ENCODE measurements at regions not wholly inside any gene's neighbourhood (a gene's known extent, or its start where the extent isn't known, plus 50 kb on each side); places are given as distances from the start of the nearest gene placed in this dataset.

GRCh38 chr5:68134669-68135313, 80.8 kb upstream of the PIK3R1 start:
- Mint-ChIP-seq H3K36me3 (no peaks in the 10 kb centered on the region), H3K4me1 (no peaks in the 10 kb centered on the region), H3K9me3 (no peaks in the 10 kb centered on the region), H3K27ac (no peak overlapping the region), H3K27me3 (peaks cover 3 to 15% (median 7%) of the 10 kb centered on the region in 5 donors), H3K4me3 (no peak overlapping the region)
- DNase-seq (no peak), ATAC-seq (no peak)
- POLR2A ChIA-PET: no interaction called here

- DNase-seq (no peak), ATAC-seq (no peak)
- peak overlapping the region in 1 of 10 donors; percentile 53 for H3K27ac Mint-ChIP-seq
- H3K4me3 Mint-ChIP-seq: no peak overlapping the region
- H3K36me3 Mint-ChIP-seq: no peaks in the 10 kb centered on the region
- peaks cover 3 to 15% (median 7%) of the 10 kb centered on the region in 5 donors for H3K27me3 Mint-ChIP-seq
- no peaks in the 10 kb centered on the region for H3K4me1 Mint-ChIP-seq
- H3K9me3 Mint-ChIP-seq: no peaks in the 10 kb centered on the region
- POLR2A ChIA-PET: no interaction called here
Measured at GRCh38 chr5:68134033-68134668, 81.4 kb upstream of the PIK3R1 start.

GRCh38 chr5:68130253-68130652, 85.3 kb upstream of the PIK3R1 start:
- no peaks in the 10 kb centered on the region for H3K9me3 Mint-ChIP-seq

GRCh38 chr5:68129364-68129763, 86.2 kb upstream of the PIK3R1 start:
- no peaks in the 10 kb centered on the region for H3K36me3 Mint-ChIP-seq
- peaks cover 5 to 17% (median 10%) of the 10 kb centered on the region in 4 donors for H3K4me1 Mint-ChIP-seq
- no peak overlapping the region for H3K27ac Mint-ChIP-seq
- POLR2A ChIA-PET: no interaction called here
- DNase-seq (no peak), ATAC-seq (no peak)
- H3K4me3 Mint-ChIP-seq: no peak overlapping the region
- H3K27me3 Mint-ChIP-seq: peaks cover 0 to 11% (median 0%) of the 10 kb centered on the region in 5 donors
- no peaks in the 10 kb centered on the region for H3K9me3 Mint-ChIP-seq

More at GRCh38 chr5:68130253-68130652, 85.3 kb upstream of the PIK3R1 start:
- ATAC-seq (no peak), DNase-seq (no peak)
- POLR2A ChIA-PET: no interaction called here
- no peak overlapping the region for H3K27ac Mint-ChIP-seq
- peaks cover 0 to 9% (median 1%) of the 10 kb centered on the region in 5 donors for H3K27me3 Mint-ChIP-seq
- peaks cover 5 to 15% (median 10%) of the 10 kb centered on the region in 4 donors for H3K4me1 Mint-ChIP-seq
- H3K4me3 Mint-ChIP-seq: no peak overlapping the region
- H3K36me3 Mint-ChIP-seq: no peaks in the 10 kb centered on the region

GRCh38 chr5:68126886-68127285, 88.7 kb upstream of the PIK3R1 start:
- Mint-ChIP-seq H3K4me1 (peaks cover 16 to 41% (median 30%) of the 10 kb centered on the region in 4 donors), H3K9me3 (no peaks in the 10 kb centered on the region), H3K36me3 (no peaks in the 10 kb centered on the region), H3K27ac (no peak overlapping the region), H3K4me3 (no peak overlapping the region), H3K27me3 (peaks cover 0 to 9% (median 0%) of the 10 kb centered on the region in 5 donors)
- DNase-seq: no peak
- POLR2A ChIA-PET: interaction anchor here (0.6 kb wide), 1 partner anchor 698 kb away, joined by 3 read pairs; no protein-coding TSS in a partner anchor
- ATAC-seq: no peak

GRCh38 chr5:68122439-68123328, 92.9 kb upstream of the PIK3R1 start:
- Mint-ChIP-seq H3K36me3 (no peaks in the 10 kb centered on the region), H3K27me3 (peaks cover 0 to 3% (median 0%) of the 10 kb centered on the region in 5 donors), H3K9me3 (peaks cover 0 to 1% (median 0%) of the 10 kb centered on the region in 9 donors), H3K4me1 (peaks cover 26 to 62% (median 46%) of the 10 kb centered on the region in 4 donors), H3K27ac (peak overlapping the region in 5 of 10 donors; percentile 15 to 41 (median 29)), H3K4me3 (peak overlapping the region; percentile 2 to 54 (median 30))
- POLR2A ChIA-PET: no interaction called here
- ATAC-seq (peak; percentile 47 to 81), DNase-seq (peak in 4 of 10 donors; percentile 33 to 75 (median 54))

GRCh38 chr5:68116868-68117411, 98.6 kb upstream of the PIK3R1 start:
- H3K4me1 Mint-ChIP-seq: peaks cover 11 to 22% (median 18%) of the 10 kb centered on the region in 4 donors
- H3K27me3 Mint-ChIP-seq: peaks cover 0 to 3% (median 0%) of the 10 kb centered on the region in 5 donors
- no peak overlapping the region for H3K27ac Mint-ChIP-seq
- H3K4me3 Mint-ChIP-seq: no peak overlapping the region
- POLR2A ChIA-PET: no interaction called here
- no peak for DNase-seq
- peaks cover 0 to 1% (median 0%) of the 10 kb centered on the region in 9 donors for H3K9me3 Mint-ChIP-seq
- no peaks in the 10 kb centered on the region for H3K36me3 Mint-ChIP-seq
- ATAC-seq: no peak

GRCh38 chr5:68116408-68116807, 99.1 kb upstream of the PIK3R1 start:
- Mint-ChIP-seq H3K36me3 (no peaks in the 10 kb centered on the region), H3K9me3 (peaks cover 0 to 1% (median 0%) of the 10 kb centered on the region in 9 donors), H3K4me3 (no peak overlapping the region), H3K27me3 (peaks cover 0 to 3% (median 0%) of the 10 kb centered on the region in 5 donors), H3K4me1 (peaks cover 7 to 17% (median 13%) of the 10 kb centered on the region in 4 donors), H3K27ac (no peak overlapping the region)
- ATAC-seq (no peak), DNase-seq (no peak)
- POLR2A ChIA-PET: no interaction called here

- H3K4me1 Mint-ChIP-seq: peaks cover 7 to 16% (median 11%) of the 10 kb centered on the region in 4 donors
- no peaks in the 10 kb centered on the region for H3K36me3 Mint-ChIP-seq
- peaks cover 0 to 3% (median 0%) of the 10 kb centered on the region in 5 donors for H3K27me3 Mint-ChIP-seq
- H3K9me3 Mint-ChIP-seq: peaks cover 0 to 1% (median 0%) of the 10 kb centered on the region in 9 donors
- no peak overlapping the region for H3K27ac Mint-ChIP-seq
- no peak overlapping the region for H3K4me3 Mint-ChIP-seq
- ATAC-seq (no peak), DNase-seq (no peak)
- POLR2A ChIA-PET: no interaction called here
Measured at GRCh38 chr5:68115584-68115983, 100.0 kb upstream of the PIK3R1 start.

GRCh38 chr5:68114378-68115040, 101.0 kb upstream of the PIK3R1 start:
- Mint-ChIP-seq H3K36me3 (no peaks in the 10 kb centered on the region), H3K4me1 (peaks cover 1 to 7% (median 4%) of the 10 kb centered on the region in 4 donors), H3K27me3 (peaks cover 0 to 3% (median 0%) of the 10 kb centered on the region in 5 donors), H3K27ac (no peak overlapping the region), H3K4me3 (no peak overlapping the region), H3K9me3 (peaks cover 0 to 1% (median 0%) of the 10 kb centered on the region in 9 donors)
- POLR2A ChIA-PET: no interaction called here
- no peak for ATAC-seq
- DNase-seq: no peak

GRCh38 chr5:68112658-68113057, 102.9 kb upstream of the PIK3R1 start:
- Mint-ChIP-seq H3K27me3 (peaks cover 0 to 3% (median 0%) of the 10 kb centered on the region in 5 donors), H3K4me3 (no peak overlapping the region), H3K36me3 (no peaks in the 10 kb centered on the region), H3K27ac (no peak overlapping the region), H3K4me1 (peaks cover 0 to 3% (median 0%) of the 10 kb centered on the region in 4 donors), H3K9me3 (no peaks in the 10 kb centered on the region)
- POLR2A ChIA-PET: no interaction called here
- ATAC-seq (no peak), DNase-seq (no peak)

GRCh38 chr5:68110894-68111293, 104.7 kb upstream of the PIK3R1 start:
- no peak for ATAC-seq
- H3K36me3 Mint-ChIP-seq: peaks cover 0 to 2% (median 0%) of the 10 kb centered on the region in 3 donors
- no peak overlapping the region for H3K27ac Mint-ChIP-seq
- no peak for DNase-seq
- H3K27me3 Mint-ChIP-seq: peaks cover 0 to 2% (median 0%) of the 10 kb centered on the region in 5 donors
- peaks cover 0 to 3% (median 0%) of the 10 kb centered on the region in 4 donors for H3K4me1 Mint-ChIP-seq
- H3K9me3 Mint-ChIP-seq: peaks cover 0 to 11% (median 0%) of the 10 kb centered on the region in 9 donors
- POLR2A ChIA-PET: no interaction called here
- H3K4me3 Mint-ChIP-seq: no peak overlapping the region
